HEK293 (cell line): ENCODE measurements at regions not wholly inside any gene's neighbourhood (a gene's known extent, or its start where the extent isn't known, plus 50 kb on each side); places are given as distances from the start of the nearest gene placed in this dataset.

Source experiments
- CTCF ChIA-PET: fragments of 350-600 bp; formaldehyde crosslinking; extraction: SDS; loops from one replicate; lab custom pipeline; 2021; ENCODE audit warnings: antibody characterized with exemption; lab: Yijun Ruan, JAX
- POLR2A ChIA-PET: fragments of 300-600 bp; formaldehyde crosslinking; extraction: SDS; loops from one replicate; lab custom pipeline; 2020; ENCODE audit warnings: antibody characterized with exemption, inconsistent platforms; lab: Yijun Ruan, JAX
- H3K27ac ChIP-seq: fragments of 200-500 bp; sonication (Bioruptor generic); 2 replicates; pipeline ENCODE4 v1.5.1; 2014; ENCODE audit warnings: low read depth, low read length, control low read depth, inconsistent platforms; ENCODE audit errors: extremely low read depth
- H3K36me3 ChIP-seq, 2 experiments: fragments of 200-500 bp in 1 of 2; sonication (Bioruptor generic) in 1 of 2; 1 replicate in 1 of 2; 2 replicates in 1 of 2; pipeline ENCODE4 v1.5.1; 2014 to 2017; ENCODE audit warnings: inconsistent platforms in 2 of 2, low read length in 2 of 2; ENCODE audit not compliant: control insufficient read depth in 2 of 2, insufficient read depth in 1 of 2
- H3K4me1 ChIP-seq: fragments of 200-500 bp; sonication (Bioruptor generic); 2 replicates; pipeline ENCODE4 v1.5.1; 2014; ENCODE audit warnings: mild to moderate bottlenecking, low read length, inconsistent platforms; ENCODE audit not compliant: control insufficient read depth, insufficient read depth
- H3K4me3 ChIP-seq: 2 replicates; pipeline ENCODE4 v1.5.1; 2011; ENCODE audit warnings: low read depth, mild to moderate bottlenecking, control low read depth, low read length, moderate library complexity
- H3K9me3 ChIP-seq: fragments of 200-500 bp; sonication (Bioruptor generic); 2 replicates; pipeline ENCODE4 v1.5.1; 2014; ENCODE audit warnings: low read depth, low read length, inconsistent platforms; ENCODE audit not compliant: control insufficient read depth, insufficient read depth
- GLI2 ChIP-seq: fragments of 450-650 bp; formaldehyde crosslinking; IDR thresholded peaks from 2 replicates; pipeline ENCODE4; 2017; ENCODE audit warnings: missing biosample characterization, missing genetic modification characterization, low read depth, borderline replicate concordance
- KLF8 ChIP-seq: fragments of 450-650 bp; formaldehyde crosslinking; IDR thresholded peaks from 2 replicates; pipeline ENCODE4 v1.5.1; 2016; ENCODE audit warnings: missing biosample characterization, missing genetic modification characterization
- RBAK ChIP-seq: fragments of 450-650 bp; formaldehyde crosslinking; IDR thresholded peaks from 2 replicates; pipeline ENCODE4 v1.5.1; 2016; ENCODE audit warnings: missing biosample characterization, missing genetic modification characterization
- SALL2 ChIP-seq: fragments of 450-650 bp; formaldehyde crosslinking; IDR thresholded peaks from 2 replicates; pipeline ENCODE4 v1.5.0; 2017; ENCODE audit warnings: missing biosample characterization, mild to moderate bottlenecking, missing genetic modification characterization, borderline replicate concordance
- ZFP37 ChIP-seq: fragments of 450-650 bp; formaldehyde crosslinking; IDR thresholded peaks from 2 replicates; pipeline ENCODE4 v1.5.1; 2016; ENCODE audit warnings: missing biosample characterization, missing genetic modification characterization
- ZIC2 ChIP-seq: fragments of 450-650 bp; formaldehyde crosslinking; IDR thresholded peaks from 2 replicates; pipeline ENCODE4 v1.5.1; 2016; ENCODE audit warnings: missing biosample characterization, missing genetic modification characterization
- ZNF138 ChIP-seq: fragments of 450-650 bp; formaldehyde crosslinking; IDR thresholded peaks from 2 replicates; pipeline ENCODE4 v1.5.1; 2016; ENCODE audit warnings: missing biosample characterization, missing genetic modification characterization, borderline replicate concordance
- ZNF37A ChIP-seq: fragments of 450-650 bp; IDR thresholded peaks from 2 replicates; pipeline ENCODE4 v1.5.1; 2018; ENCODE audit warnings: missing biosample characterization, missing genetic modification characterization
- ZNF426 ChIP-seq: fragments of 450-650 bp; formaldehyde crosslinking; IDR thresholded peaks from 2 replicates; pipeline ENCODE4 v1.5.1; 2017; ENCODE audit warnings: missing biosample characterization, missing genetic modification characterization, mild to moderate bottlenecking, inconsistent platforms, moderate library complexity
- ZNF48 ChIP-seq: fragments of 450-650 bp; formaldehyde crosslinking; IDR thresholded peaks from 2 replicates; pipeline ENCODE4 v1.5.1; 2016; ENCODE audit warnings: missing biosample characterization, missing genetic modification characterization
- ZNF555 ChIP-seq: fragments of 450-650 bp; formaldehyde crosslinking; conservative IDR thresholded peaks from 2 replicates; pipeline ENCODE4 v1.5.1; 2017; ENCODE audit warnings: missing biosample characterization, mild to moderate bottlenecking, missing genetic modification characterization, inconsistent platforms
- ZNF560 ChIP-seq: fragments of 450-650 bp; formaldehyde crosslinking; IDR thresholded peaks from 2 replicates; pipeline ENCODE4 v1.5.1; 2017; ENCODE audit warnings: missing biosample characterization, missing genetic modification characterization, borderline replicate concordance
- ZNF654 ChIP-seq: fragments of 450-650 bp; formaldehyde crosslinking; IDR thresholded peaks from 2 replicates; pipeline ENCODE4 v1.5.1; 2016; ENCODE audit warnings: low read depth, missing biosample characterization, missing genetic modification characterization
- ZNF660 ChIP-seq: fragments of 450-650 bp; IDR thresholded peaks from 2 replicates; pipeline ENCODE4 v1.5.1; 2018; ENCODE audit warnings: missing biosample characterization, mild to moderate bottlenecking, missing genetic modification characterization
- ZNF701 ChIP-seq: fragments of 450-650 bp; formaldehyde crosslinking; IDR thresholded peaks from 2 replicates; pipeline ENCODE4 v1.5.1; 2016; ENCODE audit warnings: missing biosample characterization, missing genetic modification characterization
- ZNF707 ChIP-seq: fragments of 450-650 bp; formaldehyde crosslinking; IDR thresholded peaks from 2 replicates; pipeline ENCODE4 v1.5.1; 2016; ENCODE audit warnings: missing biosample characterization, missing genetic modification characterization
- ZNF76 ChIP-seq: fragments of 450-650 bp; formaldehyde crosslinking; IDR thresholded peaks from 2 replicates; pipeline ENCODE4; 2016; ENCODE audit warnings: low read depth, missing biosample characterization, missing genetic modification characterization, borderline replicate concordance
- ZNF785 ChIP-seq: fragments of 450-650 bp; formaldehyde crosslinking; IDR thresholded peaks from 2 replicates; pipeline ENCODE4 v1.5.1; 2016; ENCODE audit warnings: missing biosample characterization, missing genetic modification characterization
- TF ChIP-seq, protein P1 (sequence below): fragments of 450-650 bp; formaldehyde crosslinking; IDR thresholded peaks from 2 replicates; pipeline ENCODE4 v1.5.1; 2016; ENCODE audit warnings: missing biosample characterization, missing genetic modification characterization
- TF ChIP-seq, protein P2 (sequence below): fragments of 450-650 bp; formaldehyde crosslinking; IDR thresholded peaks from 2 replicates; pipeline ENCODE4 v1.5.1; 2016; ENCODE audit warnings: missing biosample characterization, missing genetic modification characterization
- TF ChIP-seq, protein P3 (sequence below): fragments of 450-650 bp; formaldehyde crosslinking; IDR thresholded peaks from 2 replicates; pipeline ENCODE4 v1.5.1; 2016; ENCODE audit warnings: missing biosample characterization, missing genetic modification characterization
- TF ChIP-seq, protein P4 (sequence below): fragments of 450-650 bp; formaldehyde crosslinking; IDR thresholded peaks from 2 replicates; pipeline ENCODE4 v1.5.1; 2017; ENCODE audit warnings: missing biosample characterization, missing genetic modification characterization
- TF ChIP-seq, protein P5 (sequence below): fragments of 450-650 bp; formaldehyde crosslinking; IDR thresholded peaks from 2 replicates; pipeline ENCODE4 v1.5.1; 2016; ENCODE audit warnings: missing biosample characterization, missing genetic modification characterization, borderline replicate concordance
- TF ChIP-seq, protein P6 (sequence below): fragments of 450-650 bp; formaldehyde crosslinking; IDR thresholded peaks from 2 replicates; pipeline ENCODE4 v1.5.1; 2016; ENCODE audit warnings: missing biosample characterization, missing genetic modification characterization

DNA sequence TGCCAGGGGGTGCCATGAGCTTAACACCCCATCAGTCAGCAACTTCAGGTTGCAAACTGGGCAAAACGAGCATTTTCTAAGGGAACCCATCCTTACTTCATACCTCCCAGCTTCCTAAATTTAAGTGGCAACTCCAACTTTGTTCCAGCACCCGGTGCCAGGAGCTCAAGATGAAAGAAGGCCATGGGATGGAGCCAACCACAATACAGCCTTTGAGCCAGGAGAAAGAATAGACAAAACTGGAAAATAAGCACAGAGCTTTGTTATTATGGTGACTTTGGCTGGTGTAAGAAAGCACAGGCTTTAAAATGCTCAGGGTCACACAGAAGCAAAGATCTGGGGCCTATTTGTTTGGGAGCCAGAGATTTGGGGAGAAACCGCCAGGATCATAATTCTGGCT is 388.7 kb upstream of the MGMT start:
- Histone ChIP-seq H3K36me3 (no peaks in the 10 kb centered on the region), H3K9me3 (no peaks in the 10 kb centered on the region), H3K27ac (no peak overlapping the region), H3K4me1 (no peaks in the 10 kb centered on the region), H3K4me3 (no peak overlapping the region)
- ChIA-PET POLR2A (no interaction called here), CTCF (no interaction called here)
- TF ChIP-seq ZNF785 (tag by site-specific recombination) (no peak), ZNF707 (no peak)

DNA sequence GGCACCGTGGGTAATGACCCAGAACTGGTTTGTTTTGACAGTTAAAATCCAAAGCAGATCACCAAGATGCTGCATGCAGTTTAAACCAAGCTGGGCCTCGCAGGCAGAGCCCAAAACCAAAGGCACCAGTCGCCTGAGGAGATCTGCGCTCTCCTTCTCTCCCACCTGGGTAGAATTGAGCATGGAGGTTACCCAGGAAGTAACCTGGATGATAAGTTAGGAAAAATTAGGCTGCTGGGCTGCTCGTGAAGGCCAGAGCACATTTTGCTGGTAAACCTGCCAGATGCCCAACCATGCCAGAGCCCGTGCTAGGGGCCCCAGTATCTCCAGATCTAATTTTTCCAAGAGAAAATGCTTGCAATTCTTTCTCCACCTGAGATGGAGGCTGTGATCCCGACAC is 388.3 kb upstream of the MGMT start:
- Histone ChIP-seq H3K36me3 (no peaks in the 10 kb centered on the region), H3K4me1 (no peaks in the 10 kb centered on the region), H3K9me3 (no peaks in the 10 kb centered on the region), H3K27ac (no peak overlapping the region), H3K4me3 (no peak overlapping the region)
- ChIA-PET POLR2A (no interaction called here), CTCF (no interaction called here)
- TF ChIP-seq RBAK = no peak
- no peak for TF ChIP-seq ZNF555 (tag by site-specific recombination)
- TF ChIP-seq ZNF660 = no peak
- no peak for TF ChIP-seq ZNF48 (tag by site-specific recombination)
- TF ChIP-seq ZNF701 (tag by site-specific recombination) = no peak
- TF ChIP-seq, protein P1, sequence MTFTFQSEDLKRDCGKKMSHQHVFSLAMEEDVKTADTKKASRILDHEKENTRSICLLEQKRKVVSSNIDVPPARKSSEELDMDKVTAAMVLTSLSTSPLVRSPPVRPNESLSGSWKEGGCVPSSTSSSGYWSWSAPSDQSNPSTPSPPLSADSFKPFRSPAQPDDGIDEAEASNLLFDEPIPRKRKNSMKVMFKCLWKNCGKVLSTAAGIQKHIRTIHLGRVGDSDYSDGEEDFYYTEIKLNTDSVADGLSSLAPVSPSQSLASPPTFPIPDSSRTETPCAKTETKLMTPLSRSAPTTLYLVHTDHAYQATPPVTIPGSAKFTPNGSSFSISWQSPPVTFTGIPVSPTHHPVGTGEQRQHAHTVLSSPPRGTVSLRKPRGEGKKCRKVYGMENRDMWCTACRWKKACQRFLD (tag by site-specific recombination) = no peak
- no peak for TF ChIP-seq ZIC2 (tag by site-specific recombination)
- TF ChIP-seq ZFP37 (tag by site-specific recombination) = no peak
- TF ChIP-seq ZNF138 (tag by site-specific recombination) = no peak
- TF ChIP-seq, protein P2, sequence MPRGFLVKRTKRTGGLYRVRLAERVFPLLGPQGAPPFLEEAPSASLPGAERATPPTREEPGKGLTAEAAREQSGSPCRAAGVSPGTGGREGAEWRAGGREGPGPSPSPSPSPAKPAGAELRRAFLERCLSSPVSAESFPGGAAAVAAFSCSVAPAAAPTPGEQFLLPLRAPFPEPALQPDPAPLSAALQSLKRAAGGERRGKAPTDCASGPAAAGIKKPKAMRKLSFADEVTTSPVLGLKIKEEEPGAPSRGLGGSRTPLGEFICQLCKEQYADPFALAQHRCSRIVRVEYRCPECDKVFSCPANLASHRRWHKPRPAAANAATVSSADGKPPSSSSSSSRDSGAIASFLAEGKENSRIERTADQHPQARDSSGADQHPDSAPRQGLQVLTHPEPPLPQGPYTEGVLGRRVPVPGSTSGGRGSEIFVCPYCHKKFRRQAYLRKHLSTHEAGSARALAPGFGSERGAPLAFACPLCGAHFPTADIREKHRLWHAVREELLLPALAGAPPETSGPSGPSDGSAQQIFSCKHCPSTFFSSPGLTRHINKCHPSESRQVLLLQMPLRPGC (tag by site-specific recombination) = no peak
- TF ChIP-seq ZNF426 (tag by site-specific recombination) = no peak
- TF ChIP-seq, protein P3, sequence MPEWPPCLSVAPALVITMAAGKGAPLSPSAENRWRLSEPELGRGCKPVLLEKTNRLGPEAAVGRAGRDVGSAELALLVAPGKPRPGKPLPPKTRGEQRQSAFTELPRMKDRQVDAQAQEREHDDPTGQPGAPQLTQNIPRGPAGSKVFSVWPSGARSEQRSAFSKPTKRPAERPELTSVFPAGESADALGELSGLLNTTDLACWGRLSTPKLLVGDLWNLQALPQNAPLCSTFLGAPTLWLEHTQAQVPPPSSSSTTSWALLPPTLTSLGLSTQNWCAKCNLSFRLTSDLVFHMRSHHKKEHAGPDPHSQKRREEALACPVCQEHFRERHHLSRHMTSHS (tag by site-specific recombination) = no peak
- no peak for TF ChIP-seq ZNF560 (tag by site-specific recombination)

DNA sequence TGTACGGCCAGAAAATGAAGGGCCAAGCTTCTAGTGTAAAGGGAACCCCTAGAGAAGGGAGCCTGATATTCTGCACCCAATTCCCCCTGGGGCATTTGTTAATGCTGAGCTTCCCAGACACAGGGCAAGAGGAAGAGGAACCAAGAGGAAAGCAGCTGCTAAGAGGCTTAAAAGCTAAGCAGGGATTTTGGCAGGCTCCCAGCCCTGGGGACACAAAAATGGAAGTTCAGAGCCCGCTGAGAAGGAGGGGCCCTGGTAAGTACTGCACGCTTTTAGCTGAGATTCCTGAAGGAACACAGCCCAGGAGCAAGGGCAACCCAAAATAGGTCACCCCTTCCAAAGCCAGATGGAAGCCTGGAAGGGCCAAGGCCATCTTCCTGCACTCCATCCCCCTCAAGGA is 387.3 kb upstream of the MGMT start:
- Histone ChIP-seq H3K4me1 (no peaks in the 10 kb centered on the region), H3K4me3 (no peak overlapping the region), H3K27ac (no peak overlapping the region), H3K36me3 (no peaks in the 10 kb centered on the region), H3K9me3 (no peaks in the 10 kb centered on the region)
- ChIA-PET POLR2A (no interaction called here), CTCF (interaction anchor here (0.6 to 0.7 kb wide), 2 partner anchors 24 to 1731 kb away, joined by 3 to 4 read pairs; no protein-coding TSS in a partner anchor)
- TF ChIP-seq, protein P4, sequence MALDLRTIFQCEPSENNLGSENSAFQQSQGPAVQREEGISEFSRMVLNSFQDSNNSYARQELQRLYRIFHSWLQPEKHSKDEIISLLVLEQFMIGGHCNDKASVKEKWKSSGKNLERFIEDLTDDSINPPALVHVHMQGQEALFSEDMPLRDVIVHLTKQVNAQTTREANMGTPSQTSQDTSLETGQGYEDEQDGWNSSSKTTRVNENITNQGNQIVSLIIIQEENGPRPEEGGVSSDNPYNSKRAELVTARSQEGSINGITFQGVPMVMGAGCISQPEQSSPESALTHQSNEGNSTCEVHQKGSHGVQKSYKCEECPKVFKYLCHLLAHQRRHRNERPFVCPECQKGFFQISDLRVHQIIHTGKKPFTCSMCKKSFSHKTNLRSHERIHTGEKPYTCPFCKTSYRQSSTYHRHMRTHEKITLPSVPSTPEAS (tag by site-specific recombination) = no peak
- TF ChIP-seq, protein P5, sequence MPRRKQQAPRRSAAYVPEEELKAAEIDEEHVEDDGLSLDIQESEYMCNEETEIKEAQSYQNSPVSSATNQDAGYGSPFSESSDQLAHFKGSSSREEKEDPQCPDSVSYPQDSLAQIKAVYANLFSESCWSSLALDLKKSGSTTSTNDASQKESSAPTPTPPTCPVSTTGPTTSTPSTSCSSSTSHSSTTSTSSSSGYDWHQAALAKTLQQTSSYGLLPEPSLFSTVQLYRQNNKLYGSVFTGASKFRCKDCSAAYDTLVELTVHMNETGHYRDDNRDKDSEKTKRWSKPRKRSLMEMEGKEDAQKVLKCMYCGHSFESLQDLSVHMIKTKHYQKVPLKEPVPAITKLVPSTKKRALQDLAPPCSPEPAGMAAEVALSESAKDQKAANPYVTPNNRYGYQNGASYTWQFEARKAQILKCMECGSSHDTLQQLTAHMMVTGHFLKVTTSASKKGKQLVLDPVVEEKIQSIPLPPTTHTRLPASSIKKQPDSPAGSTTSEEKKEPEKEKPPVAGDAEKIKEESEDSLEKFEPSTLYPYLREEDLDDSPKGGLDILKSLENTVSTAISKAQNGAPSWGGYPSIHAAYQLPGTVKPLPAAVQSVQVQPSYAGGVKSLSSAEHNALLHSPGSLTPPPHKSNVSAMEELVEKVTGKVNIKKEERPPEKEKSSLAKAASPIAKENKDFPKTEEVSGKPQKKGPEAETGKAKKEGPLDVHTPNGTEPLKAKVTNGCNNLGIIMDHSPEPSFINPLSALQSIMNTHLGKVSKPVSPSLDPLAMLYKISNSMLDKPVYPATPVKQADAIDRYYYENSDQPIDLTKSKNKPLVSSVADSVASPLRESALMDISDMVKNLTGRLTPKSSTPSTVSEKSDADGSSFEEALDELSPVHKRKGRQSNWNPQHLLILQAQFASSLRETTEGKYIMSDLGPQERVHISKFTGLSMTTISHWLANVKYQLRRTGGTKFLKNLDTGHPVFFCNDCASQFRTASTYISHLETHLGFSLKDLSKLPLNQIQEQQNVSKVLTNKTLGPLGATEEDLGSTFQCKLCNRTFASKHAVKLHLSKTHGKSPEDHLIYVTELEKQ (tag by site-specific recombination) = no peak
- TF ChIP-seq SALL2 (tag by site-specific recombination) (no peak), ZNF654 (tag by site-specific recombination) (no peak), GLI2 (tag by site-specific recombination) (no peak), ZNF76 (tag by site-specific recombination) (no peak), KLF8 (tag by site-specific recombination) (no peak), ZNF37A (tag by site-specific recombination) (no peak)
- TF ChIP-seq, protein P6, sequence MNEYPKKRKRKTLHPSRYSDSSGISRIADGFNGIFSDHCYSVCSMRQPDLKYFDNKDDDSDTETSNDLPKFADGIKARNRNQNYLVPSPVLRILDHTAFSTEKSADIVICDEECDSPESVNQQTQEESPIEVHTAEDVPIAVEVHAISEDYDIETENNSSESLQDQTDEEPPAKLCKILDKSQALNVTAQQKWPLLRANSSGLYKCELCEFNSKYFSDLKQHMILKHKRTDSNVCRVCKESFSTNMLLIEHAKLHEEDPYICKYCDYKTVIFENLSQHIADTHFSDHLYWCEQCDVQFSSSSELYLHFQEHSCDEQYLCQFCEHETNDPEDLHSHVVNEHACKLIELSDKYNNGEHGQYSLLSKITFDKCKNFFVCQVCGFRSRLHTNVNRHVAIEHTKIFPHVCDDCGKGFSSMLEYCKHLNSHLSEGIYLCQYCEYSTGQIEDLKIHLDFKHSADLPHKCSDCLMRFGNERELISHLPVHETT (tag by site-specific recombination) = no peak
